NCI-H1105 (cell line): ENCODE measurements at regions not wholly inside any gene's neighbourhood (a gene's known extent, or its start where the extent isn't known, plus 50 kb on each side); places are given as distances from the start of the nearest gene placed in this dataset.
"Not testable (repeated sequence)": the region's sequence is repeated elsewhere in the genome, so short reads cannot be mapped to it uniquely, and the experiment has no call there.

ENCODE experiments used
- DNase-seq: peaks from one replicate; lab custom pipeline; 2025; lab: John Stamatoyannopoulos, UW

GRCh38 chr5:12660279-12661107 lies 756.2 kb upstream of the CTNND2 start:
- DNase-seq, result not testable (repeated sequence)

- DNase-seq, result no peak
These were observed 755.4 kb upstream of the CTNND2 start for GRCh38 chr5:12659686-12660085.

- DNase-seq, result no peak
These were observed 754.7 kb upstream of the CTNND2 start for GRCh38 chr5:12658871-12659446.

- DNase-seq, result not testable (repeated sequence)
These were observed 753.7 kb upstream of the CTNND2 start for GRCh38 chr5:12657914-12658474.

GRCh38 chr5:12655675-12656074 lies 751.4 kb upstream of the CTNND2 start:
- DNase-seq, result no peak

GRCh38 chr5:12652201-12652600 lies 748.0 kb upstream of the CTNND2 start:
- DNase-seq, result no peak

GRCh38 chr5:12648558-12648957 lies 744.3 kb upstream of the CTNND2 start:
- no peak for DNase-seq

- no peak for DNase-seq
These were observed 743.4 kb upstream of the CTNND2 start for GRCh38 chr5:12647613-12648012.

- no peak for DNase-seq
These were observed 741.3 kb upstream of the CTNND2 start for GRCh38 chr5:12645582-12645981.

GRCh38 chr5:12636209-12636608 lies 732.0 kb upstream of the CTNND2 start:
- DNase-seq, result no peak

- no peak for DNase-seq
These were observed 722.3 kb upstream of the CTNND2 start for GRCh38 chr5:12626556-12626955.

- no peak for DNase-seq
These were observed 721.5 kb upstream of the CTNND2 start for GRCh38 chr5:12625667-12626263.

GRCh38 chr5:12624776-12625560 lies 720.7 kb upstream of the CTNND2 start:
- DNase-seq, result no peak

- no peak for DNase-seq
These were observed 719.2 kb upstream of the CTNND2 start for GRCh38 chr5:12623408-12623807.

- no peak for DNase-seq
These were observed 711.8 kb upstream of the CTNND2 start for GRCh38 chr5:12616093-12616492.

- DNase-seq, result no peak
These were observed 711.0 kb upstream of the CTNND2 start for GRCh38 chr5:12615141-12615820.

- DNase-seq, result no peak
These were observed 710.4 kb upstream of the CTNND2 start for GRCh38 chr5:12614608-12615007.

- DNase-seq, result no peak
These were observed 706.9 kb upstream of the CTNND2 start for GRCh38 chr5:12611132-12611531.

GRCh38 chr5:12607817-12608216 lies 703.6 kb upstream of the CTNND2 start:
- not testable (repeated sequence) for DNase-seq

GRCh38 chr5:12592228-12592627 lies 688.0 kb upstream of the CTNND2 start:
- DNase-seq, result no peak

- DNase-seq, result no peak
These were observed 682.2 kb upstream of the CTNND2 start for GRCh38 chr5:12586406-12586805.

- DNase-seq, result not testable (repeated sequence)
These were observed 674.6 kb upstream of the CTNND2 start for GRCh38 chr5:12578803-12579202.
